RWPE1 (cell line): ENCODE measurements at regions not wholly inside any gene's neighbourhood (a gene's known extent, or its start where the extent isn't known, plus 50 kb on each side); places are given as distances from the start of the nearest gene placed in this dataset.

Source experiments
- CTCF ChIA-PET: fragments of 350-600 bp; sonication (Branson Sonifier 250); formaldehyde crosslinking; extraction: SDS; loops from one replicate; lab custom pipeline; 2021; lab: Yijun Ruan, JAX
- POLR2A ChIA-PET: fragments of 400-600 bp; formaldehyde crosslinking; extraction: SDS; loops from one replicate; lab custom pipeline; 2020; ENCODE audit warnings: antibody characterized with exemption; ENCODE audit not compliant: low non-redundant PET; lab: Yijun Ruan, JAX
- DNase-seq: peaks from one replicate; pipeline ENCODE4 v3.0.0; 2012; ENCODE audit warnings: low spot score
- H3K27ac ChIP-seq: fragments of 450-650 bp; 2 replicates; pipeline ENCODE4 v1.5.1; 2017
- CTCF ChIP-seq: fragments of 450-650 bp; conservative IDR thresholded peaks from 2 replicates; pipeline ENCODE4 v1.5.1; 2017; ENCODE audit warnings: low read depth, mild to moderate bottlenecking

- TF ChIP-seq CTCF, result no peak
- DNase-seq, result no peak
- POLR2A ChIA-PET, result no interaction called here
- CTCF ChIA-PET, result no interaction called here
- H3K27ac ChIP-seq, result no peak overlapping the region
These were observed 237.6 kb upstream of the ATP10B start for GRCh38 chr5:161089569-161089968.

- POLR2A ChIA-PET, result no interaction called here
These were observed 234.4 kb upstream of the ATP10B start for GRCh38 chr5:161086461-161086860.

GRCh38 chr5:161085056-161085455 is 233.0 kb upstream of the ATP10B start:
- DNase-seq, result no peak
- no peak for TF ChIP-seq CTCF
- POLR2A ChIA-PET, result no interaction called here
- CTCF ChIA-PET, result no interaction called here
- no peak overlapping the region for H3K27ac ChIP-seq

More at GRCh38 chr5:161086461-161086860, 234.4 kb upstream of the ATP10B start:
- CTCF ChIA-PET, result no interaction called here
- DNase-seq, result no peak
- H3K27ac ChIP-seq, result no peak overlapping the region
- no peak for TF ChIP-seq CTCF

- ChIA-PET POLR2A (no interaction called here), CTCF (interaction anchor here (0.5 kb wide), 1 partner anchor 258 kb away, joined by 4 read pairs; no protein-coding TSS in a partner anchor)
- no peak for DNase-seq
- H3K27ac ChIP-seq, result no peak overlapping the region
- no peak for TF ChIP-seq CTCF
These were observed 232.1 kb upstream of the ATP10B start for GRCh38 chr5:161084115-161084514.

GRCh38 chr5:161078793-161079192 is 226.8 kb upstream of the ATP10B start:
- TF ChIP-seq CTCF, result no peak
- no peak for DNase-seq
- ChIA-PET CTCF (no interaction called here), POLR2A (no interaction called here)
- no peak overlapping the region for H3K27ac ChIP-seq

GRCh38 chr5:161077936-161078545 is 226.0 kb upstream of the ATP10B start:
- POLR2A ChIA-PET, result no interaction called here
- CTCF ChIA-PET, result no interaction called here
- DNase-seq, result no peak
- H3K27ac ChIP-seq, result no peak overlapping the region
- no peak for TF ChIP-seq CTCF
